Right atrium auricular region (tissue), 2 donors: ENCODE measurements at regions not wholly inside any gene's neighbourhood (a gene's known extent, or its start where the extent isn't known, plus 50 kb on each side); places are given as distances from the start of the nearest gene placed in this dataset.

Source experiments
- DNase-seq: peaks from one replicate; pipeline ENCODE4 v3.0.0-alpha.2; 2019; ENCODE audit warnings: low spot score
- H3K27ac ChIP-seq, 2 donors: fragments of 200-600 bp; sonication (generic); 1 replicate in 1 of 2; 2 replicates in 1 of 2; pipeline ENCODE4 v1.5.1; 2016 to 2019
- H3K27me3 ChIP-seq, 2 donors: fragments of 200-600 bp; sonication (generic); one replicate each; pipeline versions ENCODE4 v1.5.1 to v1.6.0; 2017 to 2019
- H3K36me3 ChIP-seq: fragments of 200-600 bp; sonication (generic); one replicate; pipeline ENCODE4 v1.5.1; 2016
- H3K4me1 ChIP-seq, 2 donors: fragments of 200-600 bp; sonication (generic); one replicate each; pipeline versions ENCODE4 v1.5.1 to v1.6.0; 2017 to 2019
- H3K4me3 ChIP-seq, 2 donors: fragments of 200-600 bp; sonication (generic); 1 replicate in 1 of 2; 2 replicates in 1 of 2; pipeline ENCODE4 v1.5.1; 2017 to 2019; ENCODE audit warnings: mild to moderate bottlenecking in 1 of 2, moderate library complexity in 1 of 2
- H3K9me3 ChIP-seq, 2 donors: fragments of 200-600 bp; sonication (generic); one replicate each; pipeline ENCODE4 v1.5.1; 2019
- CTCF ChIP-seq, 2 donors: fragments of 200-600 bp; sonication (generic); IDR thresholded peaks; one replicate each; pipeline ENCODE4 v1.5.1; 2019; ENCODE audit warnings: antibody characterized with exemption in 2 of 2

- H3K9me3 ChIP-seq, result no peaks in the 10 kb centered on the region
- no peaks in the 10 kb centered on the region for H3K4me1 ChIP-seq
- TF ChIP-seq CTCF (IDR thresholded peaks at IDR 0.05), result no peak
- no peak overlapping the region for H3K4me3 ChIP-seq
- H3K36me3 ChIP-seq, result no peaks in the 10 kb centered on the region
- no peaks in the 10 kb centered on the region for H3K27me3 ChIP-seq
- no peak overlapping the region for H3K27ac ChIP-seq
- no peak for DNase-seq
Observed at GRCh38 chr4:57632564-57632963, 522.4 kb upstream of the IGFBP7 start.

DNA sequence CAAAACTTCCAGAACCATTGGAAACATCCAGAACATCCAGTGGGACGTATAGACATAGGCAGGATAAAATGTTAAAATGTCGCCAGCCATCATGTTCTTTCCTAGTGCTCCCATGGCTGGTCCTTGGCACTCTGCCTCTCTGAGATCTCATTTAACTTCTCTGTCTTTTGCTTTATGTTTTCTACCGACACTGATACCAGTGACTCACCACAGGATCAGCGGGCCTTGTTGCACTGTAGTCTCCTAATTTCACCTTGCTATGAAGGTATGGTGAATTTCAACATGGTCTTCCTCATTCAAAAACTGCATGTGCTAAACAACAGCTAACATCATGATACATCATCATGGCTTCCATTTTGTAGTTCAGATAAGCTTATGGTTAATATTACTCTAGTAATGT lies 521.0 kb upstream of the IGFBP7 start:
- peaks cover 0 to 5% of the 10 kb centered on the region in 2 donors for H3K9me3 ChIP-seq

DNA sequence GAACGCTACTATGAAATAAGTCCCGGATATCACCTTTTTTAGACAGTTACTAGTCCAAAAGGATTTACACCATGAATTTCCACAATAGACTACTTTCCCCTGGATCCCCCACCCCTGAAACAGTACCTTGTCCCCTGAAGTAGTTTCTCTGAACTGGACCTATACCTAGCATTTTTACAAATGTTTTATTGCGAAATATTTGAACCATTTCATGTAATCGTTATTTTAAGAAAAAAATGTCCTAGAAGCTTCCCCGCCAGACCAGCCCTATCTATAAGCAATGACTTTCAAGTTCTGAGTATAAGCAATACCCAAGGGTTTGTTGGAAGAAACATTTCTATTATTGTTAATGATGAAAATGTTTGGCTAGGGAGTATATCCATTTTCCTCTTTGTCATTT lies 517.8 kb upstream of the IGFBP7 start:
- Histone ChIP-seq H3K9me3 (peaks cover 0 to 13% of the 10 kb centered on the region in 2 donors), H3K4me3 (no peak overlapping the region), H3K27ac (no peak overlapping the region), H3K4me1 (no peaks in the 10 kb centered on the region), H3K36me3 (no peaks in the 10 kb centered on the region), H3K27me3 (no peaks in the 10 kb centered on the region)
- no peak for DNase-seq
- TF ChIP-seq CTCF (IDR thresholded peaks at IDR 0.05), result no peak

More for the DNA sequence above, 521.0 kb upstream of the IGFBP7 start:
- Histone ChIP-seq H3K36me3 (no peaks in the 10 kb centered on the region), H3K4me3 (no peak overlapping the region), H3K27me3 (no peaks in the 10 kb centered on the region), H3K27ac (no peak overlapping the region), H3K4me1 (no peaks in the 10 kb centered on the region)
- no peak for DNase-seq
- TF ChIP-seq CTCF (IDR thresholded peaks at IDR 0.05), result no peak

DNA sequence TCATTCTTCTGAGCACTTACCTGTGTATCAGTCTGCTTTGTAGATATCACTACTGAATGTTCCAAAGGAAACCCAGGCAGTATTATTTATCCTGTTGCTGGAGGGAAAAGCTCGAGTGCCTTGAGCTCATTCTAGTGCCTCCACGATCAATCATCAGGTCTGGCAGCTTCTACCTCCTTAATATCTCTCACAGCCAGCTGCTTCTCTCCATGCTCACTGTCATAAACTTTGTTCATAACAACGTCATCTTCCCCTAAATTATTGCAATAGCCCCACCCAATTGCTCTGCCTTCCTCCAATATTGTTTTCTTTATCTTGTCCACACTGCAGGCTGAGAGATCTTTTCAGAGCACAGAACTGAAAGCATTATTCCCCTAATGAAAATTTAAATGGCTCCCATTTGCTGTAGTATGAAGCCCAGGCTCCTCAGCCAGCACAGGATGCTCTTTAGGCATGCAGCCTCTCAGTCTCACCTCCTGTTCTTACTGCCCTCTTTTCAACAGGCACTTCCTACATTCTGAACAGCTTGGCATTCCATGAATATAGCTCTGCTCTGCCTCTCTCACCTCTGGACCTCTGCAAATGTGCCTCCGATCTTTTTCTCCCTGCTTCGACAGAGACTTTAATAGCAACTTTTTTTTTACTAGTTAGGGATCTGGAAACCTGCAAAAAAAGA lies 504.2 kb upstream of the IGFBP7 start:
- no peaks in the 10 kb centered on the region for H3K27me3 ChIP-seq
- H3K36me3 ChIP-seq, result no peaks in the 10 kb centered on the region
- no peaks in the 10 kb centered on the region for H3K4me1 ChIP-seq
- DNase-seq, result no peak
- no peaks in the 10 kb centered on the region for H3K9me3 ChIP-seq
- no peak for TF ChIP-seq CTCF (IDR thresholded peaks at IDR 0.05)
- H3K4me3 ChIP-seq, result no peak overlapping the region
- no peak overlapping the region for H3K27ac ChIP-seq

DNA sequence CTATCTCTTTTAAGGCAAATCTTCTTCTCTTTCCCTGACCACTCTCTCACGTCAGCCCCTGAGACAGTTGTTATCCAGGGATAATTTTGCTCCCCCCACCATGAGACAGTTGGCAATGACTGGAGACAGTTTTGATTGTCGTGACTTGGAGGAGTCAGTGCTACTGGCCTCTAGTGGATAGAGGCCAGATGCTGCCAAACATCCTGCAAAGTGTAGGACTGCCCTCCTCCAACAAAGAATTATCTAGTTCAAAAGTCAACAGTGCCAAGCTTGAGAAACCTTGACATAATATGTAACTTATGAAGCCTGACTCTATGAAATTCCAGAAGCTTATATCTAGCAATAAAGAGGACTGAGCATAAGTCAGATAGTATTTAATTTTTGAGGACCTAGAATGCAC lies 502.1 kb upstream of the IGFBP7 start:
- Histone ChIP-seq H3K36me3 (no peaks in the 10 kb centered on the region), H3K9me3 (no peaks in the 10 kb centered on the region), H3K4me1 (no peaks in the 10 kb centered on the region), H3K27ac (no peak overlapping the region), H3K4me3 (no peak overlapping the region), H3K27me3 (no peaks in the 10 kb centered on the region)
- DNase-seq, result no peak
- TF ChIP-seq CTCF (IDR thresholded peaks at IDR 0.05), result no peak

GRCh38 chr4:57607566-57608180 lies 497.5 kb upstream of the IGFBP7 start:
- no peak for DNase-seq
- no peaks in the 10 kb centered on the region for H3K36me3 ChIP-seq
- no peaks in the 10 kb centered on the region for H3K27me3 ChIP-seq
- no peak for TF ChIP-seq CTCF (IDR thresholded peaks at IDR 0.05)
- no peaks in the 10 kb centered on the region for H3K4me1 ChIP-seq
- no peak overlapping the region for H3K4me3 ChIP-seq
- no peaks in the 10 kb centered on the region for H3K9me3 ChIP-seq
- H3K27ac ChIP-seq, result no peak overlapping the region
